CD4-positive, alpha-beta memory T cell (primary cell): ENCODE measurements at regions not wholly inside any gene's neighbourhood (a gene's known extent, or its start where the extent isn't known, plus 50 kb on each side); places are given as distances from the start of the nearest gene placed in this dataset.

Source experiments
- CTCF ChIA-PET: fragments of 350-600 bp; sonication (Branson Sonifier 250); formaldehyde crosslinking; loops from one replicate; lab custom pipeline; 2021; ENCODE audit warnings: inconsistent platforms; ENCODE audit not compliant: partially characterized antibody; lab: Charles Lee
- POLR2A ChIA-PET: fragments of 350-600 bp; sonication (Branson Sonifier 250); formaldehyde crosslinking; loops from one replicate; lab custom pipeline; 2021; ENCODE audit not compliant: partially characterized antibody; lab: Charles Lee
- DNase-seq, 5 donors: peaks; one replicate each; pipeline versions ENCODE4 v3.0.0 to v3.0.0-alpha.2; 2020 to 2022; ENCODE audit warnings: mixed read lengths in 1 of 5
- H3K27ac ChIP-seq: one replicate; pipeline ENCODE4 v1.7.0; 2013; ENCODE audit warnings: low read depth, low read length
- H3K27me3 ChIP-seq: 2 replicates; pipeline ENCODE4 v1.7.0; 2013; ENCODE audit warnings: mild to moderate bottlenecking, low read length, moderate library complexity; ENCODE audit not compliant: insufficient read depth
- H3K36me3 ChIP-seq: 2 replicates; pipeline ENCODE4 v1.7.0; 2013; ENCODE audit warnings: mild to moderate bottlenecking, low read length, moderate library complexity; ENCODE audit not compliant: insufficient read depth
- H3K4me1 ChIP-seq: 2 replicates; pipeline ENCODE4 v1.7.0; 2013; ENCODE audit warnings: mild to moderate bottlenecking, low read length, moderate library complexity; ENCODE audit not compliant: insufficient read depth
- H3K4me3 ChIP-seq, 2 donors: one replicate each; pipeline ENCODE4 v1.7.0; 2013; ENCODE audit warnings: low read length in 2 of 2, mild to moderate bottlenecking in 1 of 2
- H3K9me3 ChIP-seq, 2 donors: one replicate each; pipeline ENCODE4 v1.7.0; 2013; ENCODE audit warnings: low read length in 2 of 2, control low read depth in 1 of 2; ENCODE audit not compliant: control insufficient read depth in 1 of 2
- H3K27ac Mint-ChIP-seq, 7 donors: one replicate each; pipeline ENCODE4 v1.8.0; 2020 to 2021; ENCODE audit warnings: mixed read lengths in 7 of 7, mild to moderate bottlenecking in 6 of 7, inconsistent platforms in 3 of 7, moderate library complexity in 3 of 7
- H3K27me3 Mint-ChIP-seq, 2 donors: one replicate each; pipeline ENCODE4 v1.8.0; 2020 to 2021; ENCODE audit warnings: mixed read lengths in 2 of 2
- H3K36me3 Mint-ChIP-seq, 2 donors: one replicate each; pipeline ENCODE4 v1.8.0; 2020 to 2021; ENCODE audit warnings: mixed read lengths in 2 of 2, inconsistent platforms in 1 of 2, mild to moderate bottlenecking in 1 of 2
- H3K4me1 Mint-ChIP-seq, 4 donors: one replicate each; pipeline ENCODE4 v1.8.0; 2020 to 2021; ENCODE audit warnings: mixed read lengths in 4 of 4, mild to moderate bottlenecking in 1 of 4
- H3K4me3 Mint-ChIP-seq, 8 donors: one replicate each; pipeline ENCODE4 v1.8.0; 2020 to 2021; ENCODE audit warnings: mixed read lengths in 8 of 8, mild to moderate bottlenecking in 7 of 8, moderate library complexity in 6 of 8, inconsistent platforms in 3 of 8
- H3K9me3 Mint-ChIP-seq, 8 donors: one replicate each; pipeline ENCODE4 v1.8.0; 2020 to 2021; ENCODE audit warnings: mixed read lengths in 8 of 8, mild to moderate bottlenecking in 5 of 8, inconsistent platforms in 3 of 8, moderate library complexity in 1 of 8
- intact Hi-C: fragments of 100-400 bp; cut with micrococcal nuclease; formaldehyde crosslinking; loops from one replicate; pipeline ENCODE4 v1.15.1; 2023

DNA sequence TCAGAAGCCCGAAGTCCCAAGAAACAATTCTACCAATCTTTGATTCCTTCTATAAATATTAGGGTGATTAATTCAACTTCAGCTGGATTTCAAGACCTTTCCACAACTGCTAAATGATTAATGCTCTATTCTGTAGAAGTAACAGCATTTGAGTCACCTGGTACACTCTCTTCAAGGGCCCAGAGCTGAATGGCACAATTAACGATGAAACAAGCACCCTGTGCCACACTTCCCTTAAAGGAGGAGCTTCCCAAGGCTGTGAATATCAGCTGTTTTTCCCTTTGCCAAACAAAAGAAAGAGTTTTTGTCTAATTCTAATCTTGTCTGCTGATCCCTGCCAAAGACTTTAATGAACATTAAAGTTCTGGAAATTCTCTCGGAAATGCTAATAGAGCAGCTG lies 56.0 kb downstream of the BOD1L2 start:
- Mint-ChIP-seq H3K36me3 (no peaks in the 10 kb centered on the region), H3K27me3 (peaks cover 2 to 12% of the 10 kb centered on the region in 2 donors), H3K4me3 (no peak overlapping the region), H3K9me3 (peaks cover 0 to 2% (median 0%) of the 10 kb centered on the region in 8 donors), H3K4me1 (no peaks in the 10 kb centered on the region), H3K27ac (no peak overlapping the region)
- intact Hi-C loops: no loop called here
- no peak overlapping the region for H3K4me3 ChIP-seq
- H3K36me3 ChIP-seq: no peaks in the 10 kb centered on the region
- DNase-seq: no peak
- no peaks in the 10 kb centered on the region for H3K27me3 ChIP-seq
- ChIA-PET POLR2A (no interaction called here), CTCF (no interaction called here)
- H3K4me1 ChIP-seq: no peaks in the 10 kb centered on the region
- H3K9me3 ChIP-seq: no peaks in the 10 kb centered on the region
- no peak overlapping the region for H3K27ac ChIP-seq

DNA sequence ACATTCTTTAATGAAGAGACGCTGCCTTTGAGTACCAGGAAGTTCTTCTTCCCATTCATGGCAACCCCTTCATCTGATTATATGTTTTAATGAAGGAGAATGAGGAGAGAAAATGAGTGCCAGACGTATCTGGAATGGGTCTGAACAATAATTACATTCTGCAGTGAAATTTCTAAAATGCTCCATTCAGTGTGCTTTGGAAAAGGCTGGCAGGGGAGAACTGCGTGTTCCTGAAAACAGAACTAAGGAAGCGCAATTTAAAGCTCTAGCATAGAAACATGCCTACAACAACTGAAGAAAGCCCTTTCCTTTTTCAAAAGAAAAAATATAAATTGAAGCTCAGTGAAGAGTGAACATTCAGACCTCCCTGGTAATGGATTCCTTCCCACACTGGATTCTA lies 58.8 kb downstream of the BOD1L2 start:
- Histone ChIP-seq H3K4me3 (no peak overlapping the region), H3K27me3 (no peaks in the 10 kb centered on the region), H3K4me1 (no peaks in the 10 kb centered on the region), H3K36me3 (no peaks in the 10 kb centered on the region), H3K27ac (no peak overlapping the region), H3K9me3 (no peaks in the 10 kb centered on the region)
- intact Hi-C loops: no loop called here
- Mint-ChIP-seq H3K9me3 (peaks cover 0 to 2% (median 0%) of the 10 kb centered on the region in 8 donors), H3K27me3 (peaks cover 2 to 9% of the 10 kb centered on the region in 2 donors), H3K4me1 (peaks cover 4 to 13% (median 6%) of the 10 kb centered on the region in 4 donors), H3K36me3 (no peaks in the 10 kb centered on the region), H3K4me3 (no peak overlapping the region), H3K27ac (no peak overlapping the region)
- CTCF ChIA-PET: interaction anchor here (1.0 kb wide), 1 partner anchor 14 kb away, joined by 3 read pairs; no protein-coding TSS in a partner anchor
- POLR2A ChIA-PET: no interaction called here
- DNase-seq: no peak

DNA sequence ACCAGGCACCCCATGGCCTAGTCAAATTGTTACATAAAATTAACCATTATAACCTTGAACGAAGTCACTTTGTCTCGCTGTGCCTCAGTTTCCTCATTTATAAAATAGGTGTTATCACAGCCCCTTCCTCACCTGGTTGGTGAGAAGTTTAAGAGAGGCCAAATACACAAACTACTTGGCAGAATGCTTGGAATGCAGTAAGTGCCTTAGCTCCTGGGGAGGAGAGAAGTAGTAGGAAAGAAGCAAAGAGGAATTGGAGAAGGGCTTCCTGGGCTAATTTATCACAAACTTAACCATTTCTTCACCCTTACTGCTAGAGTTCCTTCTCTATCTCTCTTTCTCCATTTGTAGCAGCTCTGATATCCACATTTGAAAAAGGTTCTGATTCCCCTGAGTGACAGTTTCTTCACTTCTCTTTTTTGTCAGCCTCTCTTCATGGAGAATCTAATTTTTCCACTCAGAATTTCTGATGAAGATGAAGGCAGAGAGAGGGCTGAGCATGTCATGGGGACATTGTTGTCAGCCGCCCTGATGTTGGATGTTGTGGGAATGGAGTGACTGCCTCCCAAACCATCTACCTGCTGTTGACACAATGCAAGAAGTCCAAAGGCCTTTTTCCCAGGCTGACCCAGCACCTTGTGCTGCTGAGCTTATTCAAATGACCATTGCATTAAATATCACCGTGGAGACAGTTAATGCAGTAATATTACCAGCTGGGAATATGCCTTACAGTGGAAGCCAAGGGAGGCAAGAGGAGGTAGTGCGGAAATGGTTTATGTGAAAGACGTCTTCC lies 60.4 kb downstream of the BOD1L2 start:
- no peaks in the 10 kb centered on the region for H3K36me3 Mint-ChIP-seq
- no peak overlapping the region for H3K4me3 Mint-ChIP-seq
- Histone ChIP-seq H3K9me3 (no peaks in the 10 kb centered on the region), H3K27ac (no peak overlapping the region), H3K4me1 (no peaks in the 10 kb centered on the region), H3K27me3 (no peaks in the 10 kb centered on the region), H3K4me3 (no peak overlapping the region), H3K36me3 (no peaks in the 10 kb centered on the region)
- ChIA-PET POLR2A (no interaction called here), CTCF (interaction anchor here (1.0 kb wide), 1 partner anchor 192 kb away, joined by 3 read pairs; no protein-coding TSS in a partner anchor)
- intact Hi-C loops: no loop called here
- peaks cover 0 to 7% (median 0%) of the 10 kb centered on the region in 8 donors for H3K9me3 Mint-ChIP-seq
- no peak overlapping the region for H3K27ac Mint-ChIP-seq
- no peak for DNase-seq
- H3K27me3 Mint-ChIP-seq: peaks cover 8 to 18% of the 10 kb centered on the region in 2 donors
- peaks cover 4 to 13% (median 7%) of the 10 kb centered on the region in 4 donors for H3K4me1 Mint-ChIP-seq

DNA sequence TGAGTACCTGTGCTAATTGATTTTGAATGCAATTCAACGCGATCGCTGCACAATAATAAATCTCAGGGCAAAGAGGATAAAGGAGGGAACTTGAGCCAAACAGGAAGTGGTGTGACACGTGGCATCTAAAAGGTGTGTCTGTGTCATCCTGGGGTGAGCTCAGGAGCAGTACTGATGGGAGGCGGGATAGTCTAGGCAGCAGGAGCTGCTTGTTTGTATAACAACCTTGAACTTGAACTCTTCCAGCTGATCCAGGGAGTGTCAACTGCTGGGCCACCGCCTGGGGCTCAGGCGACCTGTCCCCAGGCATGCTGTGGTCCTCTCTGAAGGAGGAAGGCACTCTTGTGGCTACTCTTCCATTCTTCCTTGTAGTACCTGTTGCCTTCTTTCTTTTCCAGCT lies 61.2 kb downstream of the BOD1L2 start:
- no peak overlapping the region for H3K27ac ChIP-seq
- POLR2A ChIA-PET: no interaction called here
- CTCF ChIA-PET: interaction anchor here (1.0 kb wide), 1 partner anchor 191 kb away, joined by 3 read pairs; no protein-coding TSS in a partner anchor
- peaks cover 8 to 18% of the 10 kb centered on the region in 2 donors for H3K27me3 Mint-ChIP-seq
- H3K9me3 ChIP-seq: no peaks in the 10 kb centered on the region
- no peaks in the 10 kb centered on the region for H3K27me3 ChIP-seq
- H3K27ac Mint-ChIP-seq: no peak overlapping the region
- no peak overlapping the region for H3K4me3 ChIP-seq
- H3K4me1 Mint-ChIP-seq: peaks cover 4 to 13% (median 7%) of the 10 kb centered on the region in 4 donors
- no peak for DNase-seq
- H3K36me3 ChIP-seq: no peaks in the 10 kb centered on the region
- H3K36me3 Mint-ChIP-seq: no peaks in the 10 kb centered on the region
- H3K4me3 Mint-ChIP-seq: no peak overlapping the region
- intact Hi-C loops: no loop called here
- peaks cover 0 to 7% (median 0%) of the 10 kb centered on the region in 8 donors for H3K9me3 Mint-ChIP-seq
- H3K4me1 ChIP-seq: no peaks in the 10 kb centered on the region

DNA sequence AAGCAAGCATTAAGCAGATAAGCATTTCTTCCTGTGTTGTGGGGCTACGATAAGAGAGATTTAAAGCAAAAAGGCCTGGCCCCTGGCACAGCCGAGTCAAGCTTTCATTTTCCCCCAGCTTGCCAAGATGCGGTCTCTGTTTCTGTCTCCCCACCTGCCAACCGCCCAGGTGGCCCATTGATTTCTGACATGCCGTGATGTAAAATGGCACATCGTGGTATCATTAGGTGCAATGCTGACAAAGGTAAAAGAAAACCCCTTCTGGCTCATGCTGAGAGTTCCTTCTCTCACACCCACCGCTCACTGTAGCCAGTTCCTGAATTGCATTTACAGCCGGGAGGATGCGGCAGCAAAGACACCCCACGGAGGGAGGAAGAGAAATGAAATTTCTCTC lies 62.8 kb downstream of the BOD1L2 start:
- H3K36me3 Mint-ChIP-seq: no peaks in the 10 kb centered on the region
- no peak overlapping the region for H3K4me3 ChIP-seq
- peaks cover 0 to 12% (median 0%) of the 10 kb centered on the region in 8 donors for H3K9me3 Mint-ChIP-seq
- ChIA-PET CTCF (no interaction called here), POLR2A (no interaction called here)
- no peak overlapping the region for H3K27ac Mint-ChIP-seq
- H3K27me3 ChIP-seq: no peaks in the 10 kb centered on the region
- H3K27me3 Mint-ChIP-seq: peaks cover 8 to 18% of the 10 kb centered on the region in 2 donors
- H3K4me1 ChIP-seq: no peaks in the 10 kb centered on the region
- peaks cover 4 to 13% (median 7%) of the 10 kb centered on the region in 4 donors for H3K4me1 Mint-ChIP-seq
- H3K9me3 ChIP-seq: no peaks in the 10 kb centered on the region
- DNase-seq: no peak
- no peak overlapping the region for H3K27ac ChIP-seq
- intact Hi-C loops: no loop called here
- no peaks in the 10 kb centered on the region for H3K36me3 ChIP-seq
- peak overlapping the region in 6 of 8 donors; percentile 49 to 64 (median 60) for H3K4me3 Mint-ChIP-seq

DNA sequence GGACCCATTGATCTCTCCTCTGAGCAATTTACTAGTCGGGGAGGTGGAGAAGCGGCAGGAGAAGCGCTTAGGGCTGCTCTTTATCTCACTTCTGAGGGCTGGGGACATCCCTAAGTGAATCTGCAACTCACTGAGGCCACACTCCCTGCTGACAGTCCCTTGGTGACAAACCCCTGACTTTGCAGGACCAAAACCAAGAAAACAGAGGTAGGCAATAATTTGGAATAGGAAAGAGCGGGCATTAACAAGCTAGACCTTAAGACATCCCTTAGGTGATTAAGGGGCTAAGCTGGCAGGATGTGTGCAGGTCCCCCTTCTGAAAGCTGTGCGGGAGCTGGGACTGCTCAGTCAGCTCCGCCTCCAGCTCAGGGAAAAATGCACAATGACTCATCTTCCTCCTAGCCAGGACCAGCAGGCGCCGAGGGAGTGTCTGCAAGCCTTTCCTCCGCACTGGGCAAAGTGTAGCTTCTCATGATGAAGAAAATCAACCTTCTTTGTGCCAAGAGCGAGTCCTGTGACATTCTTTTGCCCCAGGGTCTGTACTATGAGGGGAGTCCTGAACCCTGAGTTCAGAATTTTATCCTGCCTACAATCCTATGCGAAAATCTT lies 63.3 kb downstream of the BOD1L2 start:
- H3K9me3 Mint-ChIP-seq: peaks cover 0 to 12% (median 0%) of the 10 kb centered on the region in 8 donors
- no peaks in the 10 kb centered on the region for H3K36me3 Mint-ChIP-seq
- POLR2A ChIA-PET: no interaction called here
- no peaks in the 10 kb centered on the region for H3K4me1 ChIP-seq
- no peaks in the 10 kb centered on the region for H3K9me3 ChIP-seq
- peaks cover 4 to 13% (median 7%) of the 10 kb centered on the region in 4 donors for H3K4me1 Mint-ChIP-seq
- CTCF ChIA-PET: no interaction called here
- H3K27ac ChIP-seq: no peak overlapping the region
- no peak for DNase-seq
- intact Hi-C loops: no loop called here
- H3K27me3 Mint-ChIP-seq: peaks cover 6 to 18% of the 10 kb centered on the region in 2 donors
- no peak overlapping the region for H3K4me3 ChIP-seq
- no peaks in the 10 kb centered on the region for H3K27me3 ChIP-seq
- no peaks in the 10 kb centered on the region for H3K36me3 ChIP-seq
- peak overlapping the region in 5 of 8 donors; percentile 49 to 64 (median 61) for H3K4me3 Mint-ChIP-seq
- H3K27ac Mint-ChIP-seq: no peak overlapping the region

DNA sequence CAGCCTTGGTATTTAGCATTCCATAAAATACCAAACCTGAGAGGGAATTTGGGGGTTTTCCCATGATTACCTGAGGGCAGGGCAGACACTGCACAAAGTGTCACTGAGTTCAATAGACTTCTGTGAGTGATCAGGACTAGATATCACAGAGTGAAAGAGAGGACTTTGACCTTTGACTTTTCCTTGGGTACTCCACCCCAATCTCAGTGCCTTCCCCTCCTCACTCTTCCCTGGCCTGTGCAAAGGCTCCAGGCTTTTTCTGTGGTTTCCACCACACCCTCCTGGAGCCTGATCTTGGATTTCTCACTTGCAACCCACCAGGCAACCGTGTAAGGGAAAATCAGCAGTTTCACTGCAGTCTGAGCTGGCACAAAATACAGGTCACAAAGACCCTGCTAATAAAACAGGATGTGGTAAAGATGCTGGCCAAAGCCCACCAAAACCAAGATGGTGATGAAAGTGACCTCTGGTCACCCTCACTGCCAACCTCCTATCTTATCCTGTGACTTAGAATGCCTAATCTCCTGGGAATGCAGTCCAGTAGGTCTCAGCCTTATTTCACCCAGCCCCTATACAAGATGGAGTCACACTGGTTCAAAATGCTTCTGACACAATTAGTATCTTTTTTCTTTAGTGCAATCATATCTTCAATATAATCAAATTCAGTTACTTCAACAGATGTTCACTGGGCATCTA lies 64.0 kb downstream of the BOD1L2 start:
- no peaks in the 10 kb centered on the region for H3K4me1 ChIP-seq
- ChIA-PET POLR2A (no interaction called here), CTCF (no interaction called here)
- Mint-ChIP-seq H3K27ac (no peak overlapping the region), H3K9me3 (peaks cover 0 to 12% (median 0%) of the 10 kb centered on the region in 8 donors), H3K36me3 (no peaks in the 10 kb centered on the region), H3K4me1 (peaks cover 4 to 13% (median 7%) of the 10 kb centered on the region in 4 donors), H3K4me3 (no peak overlapping the region), H3K27me3 (peaks cover 6 to 18% of the 10 kb centered on the region in 2 donors)
- no peaks in the 10 kb centered on the region for H3K27me3 ChIP-seq
- intact Hi-C loops: no loop called here
- H3K36me3 ChIP-seq: no peaks in the 10 kb centered on the region
- DNase-seq: no peak
- no peak overlapping the region for H3K27ac ChIP-seq
- H3K4me3 ChIP-seq: no peak overlapping the region
- H3K9me3 ChIP-seq: no peaks in the 10 kb centered on the region
